HG03280 (cell line): ENCODE measurements at regions not wholly inside any gene's neighbourhood (a gene's known extent, or its start where the extent isn't known, plus 50 kb on each side); places are given as distances from the start of the nearest gene placed in this dataset.

Experiments
- ATAC-seq: cut with Tn5 transposase; IDR thresholded peaks from one replicate; pipeline ENCODE4 v1.9.1; 2021; ENCODE audit warnings: mild to moderate bottlenecking, moderate library complexity; ENCODE audit not compliant: unreplicated experiment

DNA sequence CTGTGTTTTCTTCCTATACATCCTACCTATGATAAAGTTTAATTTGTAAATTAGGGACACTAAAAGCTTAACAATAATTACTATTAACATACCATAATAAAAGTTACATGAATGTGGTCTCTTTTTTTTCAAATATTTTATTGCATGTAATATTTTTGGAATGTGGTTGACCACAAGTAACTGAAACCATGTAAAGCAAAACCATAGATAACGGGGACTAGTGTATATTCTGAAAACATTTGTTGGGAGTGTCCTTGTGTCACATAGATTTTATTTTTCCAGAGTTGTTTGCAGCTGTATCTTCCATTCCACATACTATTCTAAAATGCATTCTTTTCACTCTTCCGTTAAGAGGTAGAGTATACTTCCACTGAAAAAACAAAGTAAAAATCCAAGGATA, 200.4 kb downstream of the KIF18A start:
- ATAC-seq = no peak

DNA sequence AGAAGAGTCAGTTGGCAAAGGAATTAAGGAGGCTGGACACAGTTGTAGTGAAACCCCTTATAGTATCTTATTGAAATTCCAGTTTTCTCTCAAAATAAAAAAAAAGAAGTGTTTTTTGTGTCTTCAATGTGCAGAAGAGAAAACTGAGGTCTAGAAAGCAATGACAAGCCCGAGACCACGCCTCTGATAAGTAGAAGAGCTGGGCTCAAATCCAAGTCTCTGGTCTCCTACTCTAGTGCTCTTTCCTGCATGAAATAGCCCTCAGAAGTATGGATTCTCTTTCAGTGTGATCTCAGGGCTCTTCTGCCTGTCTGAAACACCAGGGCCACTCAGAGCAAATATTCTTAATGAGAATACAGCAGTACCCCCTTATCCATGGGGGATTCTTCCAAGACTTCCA, 200.9 kb downstream of the KIF18A start:
- ATAC-seq = no peak

GRCh38 chr11:27904358-27905055, 203.4 kb downstream of the KIF18A start:
- no peak for ATAC-seq

- no peak for ATAC-seq
Observed at GRCh38 chr11:27902981-27903624, 202.8 kb upstream of the BDNF start.

GRCh38 chr11:27898166-27898565, 197.9 kb upstream of the BDNF start:
- no peak for ATAC-seq

DNA sequence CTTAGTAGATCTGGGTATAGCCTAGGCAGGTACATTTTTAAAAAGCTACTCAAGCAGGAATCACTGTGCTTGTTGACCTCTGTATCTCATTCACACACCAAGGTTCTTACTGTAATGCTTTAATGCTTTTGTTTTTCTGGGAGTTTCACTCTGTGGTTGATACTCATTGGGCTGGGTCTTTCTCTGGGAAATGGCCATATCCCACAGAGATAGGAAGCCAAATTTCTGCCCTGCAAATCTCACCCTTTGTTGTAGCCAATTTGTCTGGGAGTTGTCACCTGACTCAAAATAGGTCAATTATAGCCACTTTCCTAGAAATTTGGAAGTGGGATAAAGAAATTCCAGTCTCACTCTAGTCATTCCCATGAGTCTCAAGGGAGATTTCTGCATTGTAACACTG, 195.8 kb upstream of the BDNF start:
- ATAC-seq = no peak

DNA sequence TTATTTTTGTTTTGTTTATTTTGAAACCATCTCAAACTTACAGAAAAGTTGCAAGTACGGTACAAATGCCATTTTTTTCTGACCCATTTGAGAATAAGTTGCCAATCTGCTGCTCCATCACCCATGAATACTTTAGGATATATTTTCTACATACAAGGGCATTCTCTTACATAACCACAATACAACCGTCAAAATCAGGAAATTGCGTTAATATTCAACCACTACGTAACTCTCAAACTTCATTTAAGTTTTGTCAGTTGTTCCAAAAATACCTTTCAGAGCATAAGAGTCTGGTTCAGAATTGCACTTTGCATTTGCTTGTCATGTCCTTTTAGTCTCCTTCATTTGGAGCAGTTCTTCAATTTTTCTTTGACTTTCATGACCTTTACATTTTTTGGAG, 194.3 kb upstream of the BDNF start:
- ATAC-seq = no peak

- no peak for ATAC-seq
Observed at GRCh38 chr11:27886857-27887256, 186.6 kb upstream of the BDNF start.

DNA sequence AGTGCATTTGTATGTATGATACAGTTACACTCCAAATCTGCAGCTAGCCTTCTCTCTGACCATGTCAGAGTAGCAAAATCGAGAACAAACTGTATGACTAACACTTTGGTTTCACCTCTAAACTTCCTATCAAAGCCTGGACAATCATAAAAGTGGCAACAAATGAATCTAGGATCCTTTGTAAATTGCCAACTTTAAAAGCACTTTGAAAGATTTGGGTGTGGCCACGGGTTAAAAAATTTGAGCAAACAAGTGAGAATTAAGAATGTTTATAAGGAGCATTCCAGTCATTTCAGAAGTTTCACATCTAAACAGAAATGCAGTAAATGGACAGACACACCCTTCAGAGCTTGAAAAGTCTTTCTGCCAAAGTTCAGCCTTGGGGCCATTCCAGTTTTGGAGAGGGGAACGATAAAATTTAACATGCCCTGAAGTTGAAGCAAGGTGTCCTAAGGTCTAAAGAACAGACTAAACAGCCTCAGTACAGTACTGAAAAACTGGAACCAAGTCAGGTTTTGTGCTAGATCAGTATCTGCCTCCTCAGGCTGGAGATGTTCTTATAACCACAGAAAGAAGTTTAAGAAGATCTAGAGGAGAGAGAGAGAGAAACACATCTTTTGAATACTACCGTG, 181.9 kb upstream of the BDNF start:
- ATAC-seq = peak; percentile 58

DNA sequence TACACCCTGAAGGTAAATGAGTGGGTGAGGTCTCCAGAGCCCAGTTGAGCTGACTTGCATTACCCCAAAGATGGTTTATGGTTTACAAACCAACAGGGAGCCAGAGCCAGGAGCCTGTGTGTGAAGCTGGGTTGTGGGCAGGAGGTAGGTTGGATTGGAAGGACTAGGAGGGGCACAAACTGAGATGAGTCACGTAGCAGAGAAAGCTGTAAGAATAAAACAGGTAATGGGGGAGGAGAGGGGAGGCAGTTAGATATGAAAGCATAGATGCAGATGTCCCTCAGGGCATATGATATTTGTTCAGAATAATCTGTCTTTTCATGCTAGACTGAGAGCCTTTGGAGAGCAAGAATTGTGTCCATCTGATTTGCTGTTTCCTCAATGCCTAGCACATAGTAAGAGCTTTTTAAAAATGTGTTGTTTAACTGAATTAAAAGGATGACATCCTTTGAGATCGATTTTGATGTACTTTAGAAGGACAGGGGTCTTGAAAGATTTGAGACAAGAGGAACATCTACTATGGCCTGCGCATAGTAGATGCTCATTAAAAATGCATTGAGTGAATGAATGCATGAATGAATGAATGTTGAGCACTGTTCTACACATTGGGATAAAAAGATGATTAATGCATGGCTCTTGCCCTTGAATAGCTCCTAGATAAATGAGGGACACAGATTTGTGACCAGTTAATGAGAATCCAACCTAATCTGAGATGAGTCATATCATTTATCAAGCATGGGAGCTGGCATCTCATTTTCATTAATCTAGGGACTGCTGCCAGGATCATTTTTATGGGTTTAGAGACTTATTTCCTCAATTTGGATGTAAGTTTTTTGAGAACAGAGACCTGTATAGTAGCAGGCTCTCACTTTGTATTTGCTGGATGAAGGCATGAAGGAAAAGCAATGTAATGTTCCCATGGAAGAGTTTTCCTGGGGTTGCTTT, 175.8 kb upstream of the BDNF start:
- no peak for ATAC-seq

GRCh38 chr11:27874998-27875830, 175.0 kb upstream of the BDNF start:
- ATAC-seq = no peak

GRCh38 chr11:27873664-27874063, 173.4 kb upstream of the BDNF start:
- ATAC-seq = no peak

DNA sequence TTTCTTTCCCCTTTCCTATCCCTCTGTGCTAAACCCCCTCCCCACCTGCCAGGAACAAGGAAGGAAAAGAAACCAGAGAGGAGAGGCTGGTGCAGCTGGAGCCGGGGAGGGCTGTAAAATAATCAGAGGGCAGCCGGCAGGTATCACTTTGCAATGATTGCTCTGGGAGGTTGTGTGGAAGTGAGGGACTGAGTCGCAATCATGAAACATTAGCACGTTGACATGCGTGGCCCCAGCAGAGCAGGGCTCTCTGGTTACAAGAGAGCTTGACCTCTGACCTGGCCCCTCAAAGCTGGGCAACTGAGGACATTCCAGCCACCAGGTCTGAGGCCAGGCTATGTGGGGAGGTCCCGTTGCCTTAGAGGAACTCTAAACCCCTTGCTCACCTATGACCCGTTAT, 170.8 kb upstream of the BDNF start:
- no peak for ATAC-seq

DNA sequence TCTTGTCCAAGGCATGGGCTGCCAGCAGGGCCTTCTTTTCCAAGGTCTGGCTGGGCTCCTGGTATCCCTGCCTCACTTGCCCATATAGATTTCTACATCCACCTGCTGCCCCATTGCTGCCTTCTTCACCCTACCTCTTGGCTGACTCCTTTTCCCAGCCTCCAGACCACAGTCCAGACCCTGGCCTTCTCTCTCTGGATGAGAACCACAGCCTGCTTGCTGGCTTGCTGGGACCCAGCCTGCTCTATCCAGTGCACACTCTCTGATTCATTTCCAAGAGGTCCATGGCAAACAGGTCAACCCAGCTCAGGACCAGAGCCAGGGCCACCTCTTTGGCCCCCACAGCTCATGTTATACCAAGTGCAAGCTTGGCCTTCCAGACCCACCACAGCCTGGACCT, 169.4 kb upstream of the BDNF start:
- no peak for ATAC-seq

- ATAC-seq = no peak
Observed at GRCh38 chr11:27868709-27869108, 168.5 kb upstream of the BDNF start.

- no peak for ATAC-seq
Observed at GRCh38 chr11:27868226-27868625, 168.0 kb upstream of the BDNF start.

- no peak for ATAC-seq
Observed at GRCh38 chr11:27865105-27865504, 164.8 kb upstream of the BDNF start.

DNA sequence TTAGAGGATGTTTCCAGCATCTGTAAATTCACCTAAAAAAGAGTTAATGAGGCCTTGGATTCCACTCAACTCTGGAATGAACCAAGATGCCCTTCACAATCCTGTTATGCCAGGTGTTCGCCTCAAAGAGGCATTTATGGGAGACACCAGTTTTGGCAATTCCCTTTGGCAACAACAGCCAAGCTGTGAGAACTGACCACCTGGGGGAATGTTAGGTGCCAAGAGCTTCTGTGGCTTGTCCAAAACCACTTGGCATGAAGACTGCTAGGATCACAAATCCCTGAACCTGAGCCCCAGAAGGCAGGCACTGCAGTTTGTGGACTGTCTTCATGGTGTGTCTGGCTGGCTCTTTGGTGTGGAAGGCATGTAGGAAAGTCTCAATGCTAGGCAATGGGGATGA, 164.4 kb upstream of the BDNF start:
- ATAC-seq = no peak

GRCh38 chr11:27864091-27864491, 163.8 kb upstream of the BDNF start:
- ATAC-seq = no peak

DNA sequence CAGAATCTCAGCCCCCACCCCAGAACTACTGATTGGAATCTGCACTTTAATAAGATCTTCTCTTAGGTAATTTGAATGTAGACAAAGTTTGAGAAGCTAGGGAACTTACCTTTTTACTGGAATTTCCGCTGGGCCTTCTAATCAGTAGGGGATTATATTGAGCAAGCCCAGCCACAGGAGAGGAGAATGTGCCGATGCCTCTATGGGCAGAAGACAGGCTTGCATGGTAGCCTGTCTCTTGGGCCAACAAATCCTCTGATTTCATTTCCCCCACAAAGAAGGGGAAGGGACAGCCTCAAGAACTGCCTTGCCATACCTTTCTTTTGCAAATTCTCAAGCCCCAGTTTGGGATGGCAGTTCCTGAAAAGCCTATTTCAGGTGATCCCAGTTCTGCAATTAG, 163.4 kb upstream of the BDNF start:
- no peak for ATAC-seq
